GM12875 (cell line): ENCODE measurements at regions not wholly inside any gene's neighbourhood (a gene's known extent, or its start where the extent isn't known, plus 50 kb on each side); places are given as distances from the start of the nearest gene placed in this dataset.
A peak's percentile ranks its signal among the peaks of the same experiment; 100 is the strongest.

Source experiments
- H3K4me3 ChIP-seq: one replicate; pipeline ENCODE4 v1.5.1; 2011; ENCODE audit warnings: low read depth, low read length, control low read depth
- CTCF ChIP-seq: IDR thresholded peaks from 2 replicates; pipeline ENCODE4 v1.5.1; 2011; ENCODE audit warnings: low read depth, mild to moderate bottlenecking, control low read depth, inconsistent platforms, low read length, moderate library complexity, borderline replicate concordance; ENCODE audit not compliant: insufficient read depth

- peak; percentile 65 for TF ChIP-seq CTCF
- H3K4me3 ChIP-seq: no peak overlapping the region
Measured at GRCh38 chr1:199463521-199464127, 563.9 kb upstream of the NR5A2 start.

- no peak for TF ChIP-seq CTCF
- H3K4me3 ChIP-seq: no peak overlapping the region
Measured at GRCh38 chr1:199466961-199467360, 560.5 kb upstream of the NR5A2 start.

- H3K4me3 ChIP-seq: no peak overlapping the region
- TF ChIP-seq CTCF: no peak
Measured at GRCh38 chr1:199472018-199472417, 555.5 kb upstream of the NR5A2 start.

GRCh38 chr1:199472978-199473377 is 554.5 kb upstream of the NR5A2 start:
- no peak for TF ChIP-seq CTCF
- H3K4me3 ChIP-seq: no peak overlapping the region

GRCh38 chr1:199474738-199475137 is 552.8 kb upstream of the NR5A2 start:
- no peak overlapping the region for H3K4me3 ChIP-seq

GRCh38 chr1:199482426-199482825 is 545.1 kb upstream of the NR5A2 start:
- TF ChIP-seq CTCF: no peak
- H3K4me3 ChIP-seq: no peak overlapping the region

More at GRCh38 chr1:199474738-199475137, 552.8 kb upstream of the NR5A2 start:
- TF ChIP-seq CTCF: no peak

GRCh38 chr1:199489594-199489993 is 537.9 kb upstream of the NR5A2 start:
- TF ChIP-seq CTCF: no peak
- H3K4me3 ChIP-seq: no peak overlapping the region
